MM.1S (cell line): ENCODE measurements at regions not wholly inside any gene's neighbourhood (a gene's known extent, or its start where the extent isn't known, plus 50 kb on each side); places are given as distances from the start of the nearest gene placed in this dataset.

ENCODE experiments used
- DNase-seq: peaks from one replicate; pipeline ENCODE4 v3.0.0-alpha.2; 2015
- H2AFZ ChIP-seq: fragments of 300-600 bp; sonication (generic); 2 replicates; pipeline ENCODE4 v1.6.0; 2016; ENCODE audit warnings: antibody characterized with exemption, low read length
- H3F3A ChIP-seq: fragments of 300-600 bp; sonication (generic); 2 replicates; pipeline ENCODE4 v1.6.1; 2016; ENCODE audit warnings: mild to moderate bottlenecking, antibody characterized with exemption, low read length, moderate library complexity, mixed read lengths; ENCODE audit not compliant: insufficient read depth
- H3K27ac ChIP-seq: fragments of 300-600 bp; sonication (generic); 2 replicates; pipeline ENCODE4 v1.5.1; 2016; ENCODE audit warnings: mild to moderate bottlenecking, low read length
- H3K27me3 ChIP-seq: fragments of 300-600 bp; sonication (generic); replicated peaks from 2 replicates; pipeline ENCODE4 v1.6.0; 2016; ENCODE audit warnings: low read length; ENCODE audit not compliant: insufficient read depth
- H3K36me3 ChIP-seq: fragments of 300-600 bp; sonication (generic); replicated peaks from 2 replicates; pipeline ENCODE4 v1.6.1; 2016; ENCODE audit warnings: mild to moderate bottlenecking, low read length, mixed read lengths; ENCODE audit not compliant: insufficient read depth
- H3K4me1 ChIP-seq: fragments of 300-600 bp; sonication (generic); 2 replicates; pipeline ENCODE4 v1.6.1; 2016; ENCODE audit warnings: low read length, mixed read lengths
- H3K4me2 ChIP-seq: fragments of 300-600 bp; sonication (generic); 2 replicates; pipeline ENCODE4 v1.6.0; 2016; ENCODE audit warnings: low read depth, low read length
- H3K4me3 ChIP-seq: fragments of 300-600 bp; sonication (generic); 2 replicates; pipeline ENCODE4 v1.5.1; 2016; ENCODE audit warnings: low read length, mixed read lengths
- H3K79me2 ChIP-seq: fragments of 300-600 bp; sonication (generic); 2 replicates; pipeline ENCODE4 v1.6.1; 2016; ENCODE audit warnings: mixed run types, low read length, mixed read lengths
- H3K9ac ChIP-seq: fragments of 300-600 bp; sonication (generic); 2 replicates; pipeline ENCODE4 v1.6.1; 2016; ENCODE audit warnings: low read length, mixed read lengths
- H3K9me2 ChIP-seq: fragments of 300-600 bp; sonication (generic); replicated peaks from 2 replicates; pipeline ENCODE4 v1.6.1; 2016; ENCODE audit warnings: mild to moderate bottlenecking, low read length, mixed read lengths; ENCODE audit not compliant: insufficient read depth
- H3K9me3 ChIP-seq: fragments of 300-600 bp; sonication (generic); replicated peaks from 2 replicates; pipeline ENCODE4 v1.6.1; 2016; ENCODE audit warnings: mild to moderate bottlenecking, low read length, mixed read lengths; ENCODE audit not compliant: insufficient read depth
- H4K20me1 ChIP-seq: fragments of 300-600 bp; sonication (generic); 2 replicates; pipeline ENCODE4 v1.6.1; 2016; ENCODE audit warnings: mild to moderate bottlenecking, low read length, moderate library complexity, mixed read lengths; ENCODE audit not compliant: insufficient read depth
- EZH2 ChIP-seq: fragments of 300-600 bp; sonication (generic); optimal IDR thresholded peaks from 2 replicates; pipeline ENCODE3; 2017; ENCODE audit warnings: low read depth, mild to moderate bottlenecking, antibody characterized with exemption, low read length, mixed read lengths
- EZH2phosphoT487 ChIP-seq: fragments of 300-600 bp; sonication (generic); IDR thresholded peaks from 2 replicates; pipeline ENCODE4 v1.6.1; 2018; ENCODE audit warnings: antibody characterized with exemption, low read length
- TF ChIP-seq, protein P1 (sequence below): fragments of 300-600 bp; sonication (generic); IDR thresholded peaks from 2 replicates; pipeline ENCODE4 v1.5.1; 2016; ENCODE audit warnings: antibody characterized with exemption, low read length, mixed read lengths

- no peaks in the 10 kb centered on the region for H3K9me2 ChIP-seq
- H2AFZ ChIP-seq, result no peak overlapping the region
- H3K27me3 ChIP-seq, result no peaks in the 10 kb centered on the region
- no peak for TF ChIP-seq EZH2
- TF ChIP-seq, protein P1, sequence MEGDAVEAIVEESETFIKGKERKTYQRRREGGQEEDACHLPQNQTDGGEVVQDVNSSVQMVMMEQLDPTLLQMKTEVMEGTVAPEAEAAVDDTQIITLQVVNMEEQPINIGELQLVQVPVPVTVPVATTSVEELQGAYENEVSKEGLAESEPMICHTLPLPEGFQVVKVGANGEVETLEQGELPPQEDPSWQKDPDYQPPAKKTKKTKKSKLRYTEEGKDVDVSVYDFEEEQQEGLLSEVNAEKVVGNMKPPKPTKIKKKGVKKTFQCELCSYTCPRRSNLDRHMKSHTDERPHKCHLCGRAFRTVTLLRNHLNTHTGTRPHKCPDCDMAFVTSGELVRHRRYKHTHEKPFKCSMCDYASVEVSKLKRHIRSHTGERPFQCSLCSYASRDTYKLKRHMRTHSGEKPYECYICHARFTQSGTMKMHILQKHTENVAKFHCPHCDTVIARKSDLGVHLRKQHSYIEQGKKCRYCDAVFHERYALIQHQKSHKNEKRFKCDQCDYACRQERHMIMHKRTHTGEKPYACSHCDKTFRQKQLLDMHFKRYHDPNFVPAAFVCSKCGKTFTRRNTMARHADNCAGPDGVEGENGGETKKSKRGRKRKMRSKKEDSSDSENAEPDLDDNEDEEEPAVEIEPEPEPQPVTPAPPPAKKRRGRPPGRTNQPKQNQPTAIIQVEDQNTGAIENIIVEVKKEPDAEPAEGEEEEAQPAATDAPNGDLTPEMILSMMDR, result no peak
- TF ChIP-seq EZH2phosphoT487, result no peak
- H3K36me3 ChIP-seq, result no peaks in the 10 kb centered on the region
- no peak overlapping the region for H3K27ac ChIP-seq
- H3F3A ChIP-seq, result no peaks in the 10 kb centered on the region
- no peak overlapping the region for H3K4me2 ChIP-seq
- H3K4me3 ChIP-seq, result no peak overlapping the region
- no peaks in the 10 kb centered on the region for H3K79me2 ChIP-seq
- no peaks in the 10 kb centered on the region for H4K20me1 ChIP-seq
- no peak for DNase-seq
- no peak overlapping the region for H3K9ac ChIP-seq
- no peaks in the 10 kb centered on the region for H3K9me3 ChIP-seq
- no peaks in the 10 kb centered on the region for H3K4me1 ChIP-seq
Observed at GRCh38 chr16:6633456-6633855, 699.2 kb upstream of the RBFOX1 start.

- no peak for TF ChIP-seq EZH2phosphoT487
- TF ChIP-seq, protein P1, result no peak
- TF ChIP-seq EZH2, result no peak
Observed at GRCh38 chr16:6629110-6629509, 703.5 kb upstream of the RBFOX1 start.

GRCh38 chr16:6625606-6626005 is 707.0 kb upstream of the RBFOX1 start:
- Histone ChIP-seq H3K36me3 (no peaks in the 10 kb centered on the region), H3K27me3 (no peaks in the 10 kb centered on the region), H3K9ac (no peak overlapping the region), H3K9me2 (no peaks in the 10 kb centered on the region), H2AFZ (no peak overlapping the region), H3K4me1 (no peaks in the 10 kb centered on the region), H3K27ac (no peak overlapping the region), H3K4me3 (no peak overlapping the region), H3K4me2 (no peak overlapping the region), H4K20me1 (no peaks in the 10 kb centered on the region), H3K79me2 (no peaks in the 10 kb centered on the region), H3F3A (no peaks in the 10 kb centered on the region), H3K9me3 (no peaks in the 10 kb centered on the region)
- TF ChIP-seq EZH2 (no peak), EZH2phosphoT487 (no peak)
- TF ChIP-seq, protein P1, result no peak
- no peak for DNase-seq

More at GRCh38 chr16:6629110-6629509, 703.5 kb upstream of the RBFOX1 start:
- no peak overlapping the region for H2AFZ ChIP-seq
- no peaks in the 10 kb centered on the region for H4K20me1 ChIP-seq
- H3K27ac ChIP-seq, result no peak overlapping the region
- no peaks in the 10 kb centered on the region for H3K36me3 ChIP-seq
- H3K9me2 ChIP-seq, result no peaks in the 10 kb centered on the region
- no peaks in the 10 kb centered on the region for H3K27me3 ChIP-seq
- H3K79me2 ChIP-seq, result no peaks in the 10 kb centered on the region
- H3K4me2 ChIP-seq, result no peak overlapping the region
- no peak overlapping the region for H3K9ac ChIP-seq
- H3F3A ChIP-seq, result no peaks in the 10 kb centered on the region
- no peak overlapping the region for H3K4me3 ChIP-seq
- DNase-seq, result no peak
- no peaks in the 10 kb centered on the region for H3K4me1 ChIP-seq
- H3K9me3 ChIP-seq, result no peaks in the 10 kb centered on the region
